CD4-positive, CD25-positive, alpha-beta regulatory T cell (primary cell): ENCODE measurements at regions not wholly inside any gene's neighbourhood (a gene's known extent, or its start where the extent isn't known, plus 50 kb on each side); places are given as distances from the start of the nearest gene placed in this dataset.
A peak's percentile ranks its signal among the peaks of the same experiment; 100 is the strongest.

Source experiments
- ATAC-seq, 2 donors: fragments of 150-1000 bp; cut with Tn5 transposase; one replicate each; pipeline ENCODE4 v1.10.0; 2021; ENCODE audit warnings: low read depth in 2 of 2, moderate number of reproducible peaks in 2 of 2, moderate library complexity in 1 of 2
- DNase-seq, 3 donors: peaks; one replicate each; pipeline versions ENCODE4 v3.0.0 to v3.0.0-alpha.2; 2012 to 2022; ENCODE audit warnings: mixed read lengths in 1 of 3
- H3K27ac ChIP-seq: one replicate; pipeline ENCODE4 v1.7.0; 2013; ENCODE audit warnings: mild to moderate bottlenecking, low read length; ENCODE audit not compliant: insufficient read depth, poor library complexity, severe bottlenecking
- H3K27me3 ChIP-seq: one replicate; pipeline ENCODE4 v1.7.0; 2013; ENCODE audit warnings: low read length; ENCODE audit not compliant: control insufficient read depth, insufficient read depth
- H3K36me3 ChIP-seq: one replicate; pipeline ENCODE4 v1.7.0; 2013; ENCODE audit warnings: mild to moderate bottlenecking, low read length, moderate library complexity; ENCODE audit not compliant: control insufficient read depth, insufficient read depth
- H3K4me1 ChIP-seq: 2 replicates; pipeline ENCODE4 v1.7.0; 2013; ENCODE audit warnings: mild to moderate bottlenecking, low read length; ENCODE audit not compliant: insufficient read depth, control insufficient read depth, poor library complexity, severe bottlenecking
- H3K4me3 ChIP-seq: one replicate; pipeline ENCODE4 v1.7.0; 2013; ENCODE audit warnings: low read depth, mild to moderate bottlenecking, low read length, moderate library complexity
- H3K9me3 ChIP-seq, 2 experiments: 1 replicate in 1 of 2; 2 replicates in 1 of 2; pipeline ENCODE4 v1.7.0; 2013; ENCODE audit warnings: low read length in 2 of 2, mild to moderate bottlenecking in 1 of 2, moderate library complexity in 1 of 2; ENCODE audit not compliant: control insufficient read depth in 2 of 2
- H3K27ac Mint-ChIP-seq, 3 donors: one replicate each; pipeline ENCODE4 v1.8.0; 2020 to 2022; ENCODE audit warnings: mild to moderate bottlenecking in 3 of 3, mixed read lengths in 3 of 3, moderate library complexity in 2 of 3
- H3K27me3 Mint-ChIP-seq: one replicate; pipeline ENCODE4 v1.8.0; 2022; ENCODE audit warnings: mild to moderate bottlenecking, mixed read lengths
- H3K36me3 Mint-ChIP-seq: one replicate; pipeline ENCODE4 v1.8.0; 2020; ENCODE audit warnings: mixed read lengths
- H3K4me1 Mint-ChIP-seq, 4 donors: one replicate each; pipeline ENCODE4 v1.8.0; 2020 to 2022; ENCODE audit warnings: mixed read lengths in 4 of 4, mild to moderate bottlenecking in 1 of 4
- H3K4me3 Mint-ChIP-seq, 4 donors: one replicate each; pipeline ENCODE4 v1.8.0; 2020 to 2022; ENCODE audit warnings: mild to moderate bottlenecking in 4 of 4, mixed read lengths in 4 of 4, moderate library complexity in 3 of 4
- H3K9me3 Mint-ChIP-seq, 7 donors: one replicate each; pipeline ENCODE4 v1.8.0; 2020 to 2022; ENCODE audit warnings: mixed read lengths in 7 of 7, mild to moderate bottlenecking in 3 of 7, moderate library complexity in 2 of 7

DNA sequence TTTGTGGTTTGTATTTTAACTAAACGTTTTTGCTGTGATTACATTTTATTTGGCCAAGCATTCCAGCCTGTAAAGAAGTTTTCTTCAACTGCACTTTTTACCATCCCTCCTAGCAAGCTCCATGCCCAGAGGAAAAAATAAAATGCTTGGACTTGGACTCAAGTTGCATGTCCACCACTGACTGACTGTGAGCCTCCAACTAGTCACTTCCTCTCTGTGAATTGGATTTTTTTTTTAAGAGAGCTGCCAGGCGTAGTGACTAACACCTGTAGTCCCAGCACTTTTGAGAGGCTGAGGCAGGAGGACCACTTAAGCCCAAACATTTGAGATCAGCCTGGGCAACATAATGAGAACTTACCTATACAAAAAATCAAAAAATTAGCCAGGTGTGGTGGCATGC, 1185.2 kb upstream of the PIK3C3 start:
- DNase-seq (no peak), ATAC-seq (no peak)
- H3K27ac ChIP-seq = no peak overlapping the region
- H3K27ac Mint-ChIP-seq = no peak overlapping the region
- no peaks in the 10 kb centered on the region for H3K27me3 Mint-ChIP-seq
- peaks cover 2 to 20% (median 8%) of the 10 kb centered on the region in 7 donors for H3K9me3 Mint-ChIP-seq
- no peaks in the 10 kb centered on the region for H3K36me3 ChIP-seq
- peaks cover 0 to 3% of the 10 kb centered on the region in 2 experiments for H3K9me3 ChIP-seq
- no peaks in the 10 kb centered on the region for H3K4me1 ChIP-seq
- H3K4me3 ChIP-seq = no peak overlapping the region
- H3K4me3 Mint-ChIP-seq = no peak overlapping the region
- no peaks in the 10 kb centered on the region for H3K4me1 Mint-ChIP-seq
- no peaks in the 10 kb centered on the region for H3K27me3 ChIP-seq
- H3K36me3 Mint-ChIP-seq = no peaks in the 10 kb centered on the region

DNA sequence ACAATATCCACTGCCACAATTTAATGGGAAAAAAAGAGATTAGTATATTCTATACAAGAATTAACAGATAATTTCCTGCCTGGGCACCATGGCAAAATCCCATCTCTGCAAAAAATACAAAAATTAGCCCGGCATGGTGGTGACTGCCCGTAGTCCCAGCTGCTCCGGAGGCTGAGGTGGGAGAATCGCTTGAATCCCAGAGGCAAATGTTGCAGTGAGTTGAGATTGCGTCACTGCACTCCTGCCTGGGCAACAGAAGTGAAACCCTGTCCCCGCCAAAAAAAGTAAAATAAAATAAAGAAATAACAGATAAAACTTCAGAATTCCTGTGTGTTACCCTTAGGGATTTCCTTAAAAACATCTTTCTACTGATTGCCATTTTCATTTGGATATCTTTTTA, 1194.8 kb upstream of the PIK3C3 start:
- Mint-ChIP-seq H3K27me3 (no peaks in the 10 kb centered on the region), H3K9me3 (peaks cover 0 to 39% (median 7%) of the 10 kb centered on the region in 7 donors), H3K36me3 (no peaks in the 10 kb centered on the region), H3K4me3 (no peak overlapping the region), H3K27ac (no peak overlapping the region), H3K4me1 (peaks cover 0 to 4% (median 0%) of the 10 kb centered on the region in 4 donors)
- Histone ChIP-seq H3K4me3 (no peak overlapping the region), H3K9me3 (peaks cover 0 to 4% of the 10 kb centered on the region in 2 experiments), H3K36me3 (no peaks in the 10 kb centered on the region), H3K4me1 (no peaks in the 10 kb centered on the region), H3K27me3 (no peaks in the 10 kb centered on the region), H3K27ac (no peak overlapping the region)
- DNase-seq (no peak), ATAC-seq (no peak)

DNA sequence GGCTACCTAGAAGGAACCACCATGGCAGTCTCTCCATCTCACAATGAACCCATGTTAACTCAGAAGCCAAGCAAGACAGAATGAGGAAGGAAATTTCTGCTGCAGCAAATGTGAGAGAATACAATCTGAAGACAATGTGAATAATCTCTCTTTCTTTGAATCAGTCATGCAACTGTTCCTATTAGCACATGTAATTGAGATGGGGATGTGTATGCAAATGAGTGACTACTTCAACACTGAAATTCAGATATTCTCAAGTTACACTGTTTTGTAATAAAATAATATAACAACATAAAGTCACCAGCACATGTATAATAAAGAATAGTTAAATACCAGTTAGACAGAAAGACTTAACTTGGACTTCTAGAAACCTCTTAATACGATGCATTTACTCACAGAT, 1200.6 kb upstream of the PIK3C3 start:
- peaks cover 0 to 4% of the 10 kb centered on the region in 2 experiments for H3K9me3 ChIP-seq
- no peaks in the 10 kb centered on the region for H3K4me1 ChIP-seq
- H3K4me3 Mint-ChIP-seq = no peak overlapping the region
- DNase-seq (no peak), ATAC-seq (no peak)
- no peaks in the 10 kb centered on the region for H3K27me3 ChIP-seq
- no peaks in the 10 kb centered on the region for H3K36me3 ChIP-seq
- H3K36me3 Mint-ChIP-seq = no peaks in the 10 kb centered on the region
- H3K4me1 Mint-ChIP-seq = no peaks in the 10 kb centered on the region
- H3K27ac ChIP-seq = no peak overlapping the region
- H3K27ac Mint-ChIP-seq = no peak overlapping the region
- no peak overlapping the region for H3K4me3 ChIP-seq
- no peaks in the 10 kb centered on the region for H3K27me3 Mint-ChIP-seq
- peaks cover 0 to 42% (median 7%) of the 10 kb centered on the region in 7 donors for H3K9me3 Mint-ChIP-seq

DNA sequence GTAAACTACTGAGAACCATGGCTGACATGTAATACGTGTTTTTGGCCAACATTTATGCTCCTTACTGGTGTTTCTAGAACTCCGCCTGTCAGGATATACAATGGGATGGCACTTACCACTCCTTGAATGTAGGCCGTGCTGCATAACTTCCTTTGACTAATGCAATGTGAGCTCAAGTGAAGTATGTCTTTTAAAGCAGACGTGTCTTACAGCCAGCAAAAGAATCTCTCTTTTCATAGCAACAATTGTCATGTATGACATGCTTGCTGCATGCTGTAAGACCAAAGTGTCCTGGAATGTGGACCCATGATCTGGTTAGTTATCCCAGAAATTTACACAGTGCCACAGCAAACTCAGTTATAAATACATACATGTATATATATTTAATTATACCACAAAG, 1202.7 kb upstream of the PIK3C3 start:
- no peaks in the 10 kb centered on the region for H3K4me1 ChIP-seq
- no peak overlapping the region for H3K4me3 ChIP-seq
- Mint-ChIP-seq H3K27ac (no peak overlapping the region), H3K4me1 (no peaks in the 10 kb centered on the region), H3K36me3 (no peaks in the 10 kb centered on the region), H3K4me3 (no peak overlapping the region), H3K27me3 (no peaks in the 10 kb centered on the region), H3K9me3 (peaks cover 3 to 41% (median 6%) of the 10 kb centered on the region in 7 donors)
- no peak overlapping the region for H3K27ac ChIP-seq
- H3K27me3 ChIP-seq = no peaks in the 10 kb centered on the region
- H3K9me3 ChIP-seq = peaks cover 0 to 4% of the 10 kb centered on the region in 2 experiments
- ATAC-seq (no peak), DNase-seq (no peak)
- no peaks in the 10 kb centered on the region for H3K36me3 ChIP-seq

DNA sequence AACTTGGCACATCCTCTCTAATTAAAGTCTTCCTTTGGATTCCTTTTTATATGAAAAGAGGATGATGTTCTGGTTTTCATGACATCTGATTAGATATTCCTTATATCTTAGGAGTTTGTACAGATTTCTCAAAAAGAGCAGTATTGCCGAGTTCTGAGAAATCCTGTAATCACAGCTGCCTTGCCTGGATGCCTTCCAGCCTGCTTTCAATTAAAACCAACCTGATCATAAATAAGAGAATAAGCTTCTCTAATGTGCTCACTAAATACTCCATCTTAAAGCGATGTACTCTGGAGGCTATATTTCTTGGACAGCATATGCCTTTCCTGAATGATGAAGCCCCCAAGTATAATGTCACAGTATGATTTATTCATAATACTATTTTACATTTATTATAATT, 1203.8 kb upstream of the PIK3C3 start:
- H3K27ac Mint-ChIP-seq = no peak overlapping the region
- H3K9me3 Mint-ChIP-seq = peaks cover 3 to 42% (median 6%) of the 10 kb centered on the region in 7 donors
- H3K27me3 Mint-ChIP-seq = no peaks in the 10 kb centered on the region
- peaks cover 0 to 4% of the 10 kb centered on the region in 2 experiments for H3K9me3 ChIP-seq
- no peaks in the 10 kb centered on the region for H3K36me3 Mint-ChIP-seq
- no peak overlapping the region for H3K27ac ChIP-seq
- no peak overlapping the region for H3K4me3 ChIP-seq
- ATAC-seq (no peak), DNase-seq (no peak)
- H3K4me3 Mint-ChIP-seq = no peak overlapping the region
- no peaks in the 10 kb centered on the region for H3K4me1 ChIP-seq
- H3K27me3 ChIP-seq = no peaks in the 10 kb centered on the region
- no peaks in the 10 kb centered on the region for H3K36me3 ChIP-seq
- H3K4me1 Mint-ChIP-seq = no peaks in the 10 kb centered on the region

DNA sequence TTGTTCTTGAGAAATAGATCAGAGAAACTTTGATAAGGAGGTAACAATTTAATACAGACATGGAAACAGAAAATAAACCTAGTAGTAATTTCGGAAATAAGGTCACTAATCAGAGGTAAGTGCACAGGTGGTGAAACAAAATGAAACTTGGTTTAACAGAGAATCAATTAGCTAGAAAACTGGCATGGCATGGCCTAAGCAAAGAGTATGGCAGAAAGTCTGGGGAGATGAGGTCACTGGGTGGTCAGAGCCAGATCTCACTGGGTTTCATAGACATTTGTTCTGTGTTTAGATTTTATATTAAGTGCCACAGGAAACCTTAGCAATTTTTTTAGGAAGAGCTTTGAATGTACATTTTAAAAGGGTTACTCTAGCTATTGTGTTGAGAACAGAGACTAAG, 1216.0 kb upstream of the PIK3C3 start:
- H3K4me3 Mint-ChIP-seq = no peak overlapping the region
- H3K9me3 Mint-ChIP-seq = peaks cover 0 to 28% (median 9%) of the 10 kb centered on the region in 7 donors
- Histone ChIP-seq H3K4me3 (no peak overlapping the region), H3K36me3 (no peaks in the 10 kb centered on the region), H3K9me3 (peaks cover 3 to 4% of the 10 kb centered on the region in 2 experiments), H3K27ac (no peak overlapping the region), H3K4me1 (no peaks in the 10 kb centered on the region), H3K27me3 (no peaks in the 10 kb centered on the region)
- H3K27me3 Mint-ChIP-seq = no peaks in the 10 kb centered on the region
- H3K4me1 Mint-ChIP-seq = no peaks in the 10 kb centered on the region
- no peak for ATAC-seq
- DNase-seq = no peak
- H3K36me3 Mint-ChIP-seq = no peaks in the 10 kb centered on the region
- H3K27ac Mint-ChIP-seq = no peak overlapping the region

DNA sequence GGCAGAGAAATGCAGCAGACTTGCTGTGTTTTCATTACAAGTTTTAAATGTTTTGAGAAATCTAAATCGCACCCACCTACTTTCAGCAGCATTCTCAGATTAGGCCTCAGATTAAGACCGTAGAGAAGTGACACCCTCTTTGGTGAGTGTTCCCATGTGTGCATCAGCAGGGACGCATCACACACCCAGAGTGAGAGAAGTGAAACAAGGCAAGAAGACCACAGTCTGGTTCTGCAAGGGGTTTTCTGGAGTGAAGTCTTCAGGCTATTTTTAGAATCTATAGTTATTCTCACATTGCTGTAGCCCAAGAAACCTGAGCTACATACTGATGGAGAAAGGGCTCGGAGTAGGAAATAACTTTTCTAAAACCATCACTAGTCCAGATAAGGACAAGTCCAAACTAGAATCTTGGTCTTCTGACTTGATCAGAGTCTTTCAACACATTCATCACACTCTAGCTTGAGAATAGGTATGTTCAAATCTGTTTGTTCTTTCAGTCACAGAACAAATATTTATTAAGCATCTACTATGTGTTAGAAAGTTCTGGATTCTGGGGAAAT, 1216.6 kb upstream of the PIK3C3 start:
- no peak for DNase-seq
- Histone ChIP-seq H3K4me3 (no peak overlapping the region), H3K36me3 (no peaks in the 10 kb centered on the region), H3K27ac (no peak overlapping the region), H3K4me1 (no peaks in the 10 kb centered on the region), H3K27me3 (no peaks in the 10 kb centered on the region), H3K9me3 (peaks cover 0 to 3% of the 10 kb centered on the region in 2 experiments)
- no peak overlapping the region for H3K4me3 Mint-ChIP-seq
- H3K9me3 Mint-ChIP-seq = peaks cover 0 to 29% (median 9%) of the 10 kb centered on the region in 7 donors
- no peaks in the 10 kb centered on the region for H3K27me3 Mint-ChIP-seq
- no peak overlapping the region for H3K27ac Mint-ChIP-seq
- ATAC-seq = no peak
- H3K36me3 Mint-ChIP-seq = no peaks in the 10 kb centered on the region
- no peaks in the 10 kb centered on the region for H3K4me1 Mint-ChIP-seq

DNA sequence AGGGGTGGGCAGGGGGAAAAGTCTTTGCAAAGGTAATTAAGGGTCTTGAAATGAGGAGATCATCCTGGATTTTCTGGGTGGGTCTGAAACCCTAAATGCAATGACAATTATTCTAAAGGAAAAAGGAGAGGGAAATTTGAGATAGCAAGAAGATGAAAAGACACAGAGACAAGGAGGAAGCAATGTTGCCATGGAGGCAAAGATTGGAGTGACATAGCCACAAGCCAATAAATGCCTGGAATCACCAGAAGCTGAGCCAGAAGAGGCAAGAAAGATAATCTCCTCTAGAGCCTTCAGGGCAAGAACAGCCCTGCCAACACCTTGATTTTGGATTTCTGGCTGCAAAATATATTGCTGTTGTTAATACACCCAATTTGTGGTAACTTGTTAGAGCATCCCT, 1246.3 kb upstream of the PIK3C3 start:
- no peak overlapping the region for H3K27ac ChIP-seq
- no peaks in the 10 kb centered on the region for H3K4me1 ChIP-seq
- no peak for DNase-seq
- H3K36me3 ChIP-seq = no peaks in the 10 kb centered on the region
- no peaks in the 10 kb centered on the region for H3K27me3 ChIP-seq
- Mint-ChIP-seq H3K36me3 (no peaks in the 10 kb centered on the region), H3K4me1 (no peaks in the 10 kb centered on the region), H3K27ac (no peak overlapping the region), H3K4me3 (peak overlapping the region in 1 of 4 donors; percentile 69), H3K9me3 (peaks cover 4 to 28% (median 8%) of the 10 kb centered on the region in 7 donors), H3K27me3 (no peaks in the 10 kb centered on the region)
- H3K4me3 ChIP-seq = no peak overlapping the region
- ATAC-seq = no peak
- H3K9me3 ChIP-seq = peaks cover 2 to 3% of the 10 kb centered on the region in 2 experiments
